ENCODE measurements at regions not wholly inside any gene's neighbourhood (a gene's known extent, or its start where the extent isn't known, plus 50 kb on each side); places are given as distances from the start of the nearest gene placed in this dataset.

DNA sequence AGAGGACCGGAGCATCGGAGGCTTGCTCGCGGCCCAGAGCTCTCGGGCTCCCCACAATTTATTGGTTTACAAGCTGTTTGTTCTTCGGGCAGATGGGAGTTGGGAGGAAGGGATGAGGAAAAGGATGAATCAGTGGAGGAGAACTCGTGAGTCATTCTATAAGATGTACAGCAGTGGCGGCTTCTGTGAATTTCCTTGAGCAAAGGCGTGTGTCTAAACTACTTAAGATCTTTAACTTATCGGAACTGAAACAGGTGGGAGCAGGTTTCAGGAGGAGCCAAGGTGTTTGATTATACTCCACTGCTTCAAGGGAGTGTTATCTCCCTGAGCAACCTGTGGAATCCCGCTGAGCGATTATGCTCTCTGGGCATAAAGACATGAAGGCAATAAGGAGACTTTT is 50.5 kb upstream of the IBTK start:
- no peaks in the 10 kb centered on the region for H3K27me3 ChIP-seq (replicated peaks; ENCODE audit: insufficient read depth)
- no peaks in the 10 kb centered on the region for H3F3A ChIP-seq (ENCODE audit: insufficient read depth)
- H4K20me1 ChIP-seq (ENCODE audit: insufficient read depth) = no peaks in the 10 kb centered on the region
- no peaks in the 10 kb centered on the region for H3K9me2 ChIP-seq (ENCODE audit: insufficient read depth)
- H3K79me2 ChIP-seq (ENCODE audit: insufficient read depth) = no peaks in the 10 kb centered on the region
- peak; percentile 59 for DNase-seq
- H3K9ac ChIP-seq = no peak overlapping the region
- H3K4me1 ChIP-seq (ENCODE audit: insufficient read depth) = no peaks in the 10 kb centered on the region
- H3K4me2 ChIP-seq (ENCODE audit: unreplicated experiment) = no peak overlapping the region
- no peak overlapping the region for H3K27ac ChIP-seq
- TF ChIP-seq EZH2 (IDR thresholded peaks at IDR 0.05; ENCODE audit: insufficient read depth, poor library complexity, severe bottlenecking) = no peak
- no peak for TF ChIP-seq EZH2phosphoT487 (IDR thresholded peaks at IDR 0.05; ENCODE audit: insufficient read depth, low read depth)
- WGBS, 2 experiments (ENCODE audit: low coverage in 1 of 2, low lambda C conversion rate in 2 of 2, missing lambda C conversion rate in 2 of 2) = 64% methylated on average over 11 to 12 of the region's 12 CpGs
- H3K36me3 ChIP-seq (ENCODE audit: low read depth) = no peaks in the 10 kb centered on the region
- in situ Hi-C loops (cut with MboI) = no loop called here
- no peaks in the 10 kb centered on the region for H3K9me3 ChIP-seq (ENCODE audit: low read depth)
- no peak overlapping the region for H3K4me3 ChIP-seq
- H2AFZ ChIP-seq = no peak overlapping the region
